ENCODE measurements at regions not wholly inside any gene's neighbourhood (a gene's known extent, or its start where the extent isn't known, plus 50 kb on each side); places are given as distances from the start of the nearest gene placed in this dataset.
"Not testable (repeated sequence)": the region's sequence is repeated elsewhere in the genome, so short reads cannot be mapped to it uniquely, and the experiment has no call there.

DNA sequence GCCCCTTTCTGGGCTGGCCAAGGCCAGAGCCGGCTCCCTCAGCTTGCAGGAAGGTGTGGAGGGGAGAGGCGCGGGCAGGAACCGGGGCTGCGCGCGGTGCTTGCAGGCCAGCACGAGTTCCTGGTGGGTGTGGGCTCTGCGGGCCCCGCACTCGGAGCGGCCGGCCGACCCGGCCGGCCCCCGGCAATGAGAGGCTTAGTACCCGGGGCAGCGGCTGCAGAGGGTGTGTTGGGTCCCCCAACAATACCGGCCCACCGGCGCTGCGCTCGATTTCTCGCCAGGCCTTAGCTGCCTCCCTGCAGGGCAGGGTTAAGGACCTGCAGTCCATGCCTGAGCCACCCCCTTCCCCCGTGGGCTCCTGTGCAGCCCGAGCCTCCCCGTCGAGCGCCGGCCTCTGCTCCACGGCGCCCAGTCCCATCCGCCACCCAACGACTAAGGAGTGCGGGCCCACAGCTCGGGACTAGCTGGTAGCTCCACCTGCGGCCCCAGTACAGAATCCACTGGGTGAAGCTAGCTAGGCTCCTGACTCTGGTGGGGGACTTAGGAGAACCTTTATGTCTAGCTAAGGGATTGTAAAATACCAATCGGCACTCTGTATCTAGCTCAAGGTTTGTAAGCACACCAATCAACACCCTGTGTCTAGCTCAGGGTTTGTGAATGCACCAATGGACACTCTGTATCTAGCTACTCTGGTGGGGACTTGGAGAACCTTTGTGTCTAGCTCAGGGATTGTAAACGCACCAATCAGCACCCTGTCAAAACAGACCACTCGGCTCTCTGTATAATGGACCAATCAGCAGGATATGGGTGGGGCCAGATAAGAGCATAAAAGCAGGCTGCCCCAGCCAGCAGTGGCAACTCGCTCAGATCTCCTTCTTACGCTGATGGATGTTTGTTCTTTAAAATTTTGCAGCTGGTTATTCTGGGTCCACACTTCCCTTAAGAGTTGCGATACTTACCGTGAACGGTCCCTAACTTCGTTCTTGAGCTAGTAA is 167.4 kb upstream of the RREB1 start:
- no peak for DNase-seq (ENCODE audit: low read depth in 1 of 2, low spot score in 1 of 2)

GRCh38 chr6:6941201-6941600 is 166.6 kb upstream of the RREB1 start:
- DNase-seq (ENCODE audit: low read depth in 1 of 2, low spot score in 1 of 2): no peak

GRCh38 chr6:6942091-6942490 is 165.7 kb upstream of the RREB1 start:
- DNase-seq (ENCODE audit: low read depth in 1 of 2, low spot score in 1 of 2): no peak

GRCh38 chr6:6942831-6943230 is 164.9 kb upstream of the RREB1 start:
- no peak for DNase-seq (ENCODE audit: low read depth in 1 of 2, low spot score in 1 of 2)

DNA sequence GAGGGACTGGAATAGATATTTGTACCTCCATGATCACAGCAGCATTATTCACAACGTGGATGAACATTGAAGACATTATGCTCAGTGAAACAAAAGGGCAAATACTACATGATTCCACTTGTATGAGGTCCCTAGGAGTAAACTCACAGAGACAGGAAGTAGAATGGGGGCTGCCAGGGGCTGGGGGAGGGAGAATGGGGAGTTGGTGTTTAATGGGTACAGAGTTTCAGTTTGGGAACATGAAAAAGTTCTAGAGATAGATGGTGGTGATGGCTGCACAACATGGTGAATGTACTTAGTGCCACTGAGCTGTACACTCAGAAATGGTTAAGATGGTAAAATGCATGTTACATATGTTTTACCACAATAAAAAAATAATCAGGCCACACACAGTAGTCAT is 164.3 kb upstream of the RREB1 start:
- DNase-seq (ENCODE audit: low read depth in 1 of 2, low spot score in 1 of 2): no peak

DNA sequence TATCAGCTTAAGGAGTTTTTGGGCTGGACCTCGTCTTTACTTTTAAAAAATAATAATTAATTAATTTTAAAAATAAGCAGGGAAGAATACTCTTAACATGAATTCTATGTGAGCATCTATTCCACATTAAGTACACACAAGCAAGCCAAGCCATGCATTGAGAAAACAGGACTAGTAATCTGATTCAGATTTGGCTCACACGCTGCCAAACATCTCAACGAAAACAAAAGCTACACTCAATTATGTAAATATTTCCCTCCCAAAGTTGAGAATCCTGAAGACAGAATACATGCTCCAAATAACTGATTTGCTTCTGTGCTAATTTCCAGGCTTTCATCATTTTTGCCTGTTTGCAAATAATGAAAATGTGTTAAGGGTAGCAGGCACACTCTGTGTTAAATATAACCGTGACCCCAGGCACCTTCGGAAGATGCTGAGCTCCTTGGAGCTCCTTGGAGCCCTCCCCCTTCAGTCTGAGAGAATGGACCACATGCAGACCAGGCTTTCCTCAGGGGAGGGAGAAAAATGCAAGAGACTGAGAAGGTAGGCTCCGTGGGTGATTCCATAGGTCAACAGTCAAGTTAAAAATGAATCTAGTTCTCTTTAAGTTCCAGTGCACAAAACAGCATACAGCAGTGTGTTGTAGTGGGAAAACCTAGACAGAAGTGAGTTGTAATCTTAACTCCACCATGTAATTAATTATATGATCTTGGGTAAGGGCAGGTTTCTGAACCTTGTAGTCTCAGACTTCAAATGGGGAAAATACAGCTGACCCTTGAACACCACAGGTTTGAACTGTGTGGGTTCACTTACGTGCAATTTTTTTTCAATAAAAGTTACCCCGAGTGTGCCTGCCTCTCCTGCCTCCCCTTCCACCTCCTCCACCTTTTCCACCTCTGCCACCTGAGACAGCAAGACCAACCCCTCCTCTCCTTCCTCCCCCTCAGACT is 161.3 kb upstream of the RREB1 start:
- DNase-seq (ENCODE audit: low read depth in 1 of 2, low spot score in 1 of 2): no peak

GRCh38 chr6:6950373-6951145 is 157.2 kb upstream of the RREB1 start:
- DNase-seq (ENCODE audit: low read depth in 1 of 2, low spot score in 1 of 2): no peak

- no peak for DNase-seq (ENCODE audit: low read depth in 1 of 2, low spot score in 1 of 2)
Measured at GRCh38 chr6:6951355-6951754, 156.4 kb upstream of the RREB1 start.

GRCh38 chr6:6952484-6952883 is 155.3 kb upstream of the RREB1 start:
- no peak for DNase-seq (ENCODE audit: low read depth in 1 of 2, low spot score in 1 of 2)

DNA sequence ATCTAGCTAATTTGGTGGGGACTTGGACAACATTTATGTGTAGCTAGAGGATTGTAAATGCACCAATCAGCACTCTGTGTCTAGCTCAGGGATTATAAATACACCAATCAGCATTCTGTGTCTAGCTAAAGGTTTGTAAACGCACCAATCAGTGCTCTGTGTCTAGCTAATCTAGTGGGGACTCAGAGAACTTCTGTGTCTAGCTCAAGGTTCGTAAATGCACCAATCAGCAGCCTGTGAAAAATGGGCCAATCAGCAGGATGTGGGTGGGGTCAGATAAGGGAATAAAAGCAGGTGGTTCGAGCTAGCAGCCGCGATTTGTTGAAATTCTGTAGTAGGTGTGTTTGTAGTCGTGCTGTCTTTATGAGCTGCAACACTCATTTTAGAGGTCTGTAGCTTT is 154.8 kb upstream of the RREB1 start:
- not testable (repeated sequence) for DNase-seq (ENCODE audit: low read depth in 1 of 2, low spot score in 1 of 2)

DNA sequence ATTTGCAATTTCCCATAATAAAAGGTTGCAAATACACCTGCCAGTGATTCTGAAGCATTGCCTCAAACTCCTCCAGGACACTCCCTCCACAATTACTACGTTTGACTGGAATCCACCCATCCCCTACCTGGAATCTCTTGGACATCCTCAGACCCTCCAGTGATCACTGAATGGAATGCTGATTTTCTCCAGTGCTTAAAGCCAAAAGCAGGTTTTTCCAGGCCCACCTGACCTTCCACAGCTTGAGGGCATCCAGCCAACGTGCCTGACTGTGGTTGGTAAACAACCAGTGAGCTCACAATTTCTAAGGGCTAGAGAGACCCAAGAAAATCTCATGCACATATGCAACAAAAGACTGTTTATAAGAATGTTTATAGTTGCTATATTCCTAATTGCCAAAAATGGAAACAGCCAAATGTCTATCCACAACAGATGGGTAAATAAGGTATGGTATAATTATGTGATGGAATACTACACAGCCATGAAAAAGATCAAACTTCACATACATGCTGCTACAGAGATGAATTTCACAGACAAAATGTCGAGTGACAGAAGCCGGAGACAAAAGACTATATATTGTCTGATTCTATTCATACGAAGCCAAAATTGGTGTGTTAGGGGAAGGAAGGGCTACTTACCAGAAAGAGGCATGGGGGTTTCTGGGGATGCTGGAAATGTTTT is 147.1 kb upstream of the RREB1 start:
- DNase-seq (ENCODE audit: low read depth in 1 of 2, low spot score in 1 of 2): no peak

- no peak for DNase-seq (ENCODE audit: low read depth in 1 of 2, low spot score in 1 of 2)
Measured at GRCh38 chr6:6962086-6962485, 145.7 kb upstream of the RREB1 start.

DNA sequence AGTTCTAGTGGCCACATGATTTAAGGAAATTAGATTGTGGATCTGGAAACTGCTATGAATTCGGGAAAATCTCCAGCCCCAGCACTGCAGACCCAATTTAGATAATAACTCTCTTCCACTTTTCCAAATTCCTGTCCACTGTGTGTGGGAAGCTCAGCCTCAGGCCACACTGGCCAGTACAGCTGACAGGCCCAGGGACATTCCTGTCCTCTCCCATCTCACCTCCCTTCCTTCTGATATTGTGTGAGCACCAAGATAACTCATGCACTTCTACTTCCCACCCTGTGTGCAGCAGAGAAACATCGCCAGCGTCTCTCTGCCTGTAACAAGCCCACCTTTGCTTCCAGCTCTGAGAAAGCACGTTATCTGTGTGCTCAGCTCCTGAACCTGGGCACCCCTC is 145.1 kb upstream of the RREB1 start:
- DNase-seq (ENCODE audit: low read depth in 1 of 2, low spot score in 1 of 2): no peak

GRCh38 chr6:6963390-6963789 is 144.4 kb upstream of the RREB1 start:
- DNase-seq (ENCODE audit: low read depth in 1 of 2, low spot score in 1 of 2): not testable (repeated sequence)

DNA sequence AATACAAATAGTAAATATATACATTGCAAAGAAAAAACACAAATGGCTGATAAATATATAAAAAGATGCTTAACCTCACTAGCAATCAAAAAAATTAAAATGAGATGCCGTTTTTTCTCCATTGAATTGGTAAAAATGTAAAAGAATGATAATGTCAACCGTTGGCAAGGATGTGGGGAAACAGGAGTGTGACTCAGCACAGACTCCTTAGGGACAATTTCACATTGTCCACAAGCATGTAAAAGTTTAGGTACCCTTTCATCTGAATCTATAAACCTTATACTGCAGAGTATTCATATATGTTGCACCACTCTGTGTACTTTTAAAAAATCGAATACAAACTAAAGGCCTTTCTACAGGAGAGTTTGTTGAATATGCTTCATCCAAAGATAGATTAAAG is 143.1 kb upstream of the RREB1 start:
- DNase-seq (ENCODE audit: low read depth in 1 of 2, low spot score in 1 of 2): no peak

GRCh38 chr6:6966127-6966526 is 141.6 kb upstream of the RREB1 start:
- DNase-seq (ENCODE audit: low read depth in 1 of 2, low spot score in 1 of 2): no peak

DNA sequence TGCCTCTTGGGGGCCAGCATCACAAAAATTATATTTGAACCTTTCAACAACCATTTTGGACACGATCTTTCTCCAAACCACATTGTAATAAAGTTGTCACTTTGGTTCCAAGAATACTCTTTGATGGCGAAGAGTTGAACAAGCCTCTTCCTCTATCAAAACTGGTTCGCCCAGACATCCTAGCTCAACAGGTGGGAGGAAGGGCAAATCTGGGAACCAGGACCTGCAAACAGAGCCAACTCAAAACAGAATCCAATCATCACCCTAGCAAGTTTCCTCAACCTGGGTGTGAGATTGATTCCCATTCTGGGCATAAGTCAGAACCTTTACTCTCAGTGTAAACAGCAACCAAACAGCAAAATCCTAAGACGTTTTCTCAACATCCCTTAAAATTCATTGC is 141.2 kb upstream of the RREB1 start:
- no peak for DNase-seq (ENCODE audit: low read depth in 1 of 2, low spot score in 1 of 2)

DNA sequence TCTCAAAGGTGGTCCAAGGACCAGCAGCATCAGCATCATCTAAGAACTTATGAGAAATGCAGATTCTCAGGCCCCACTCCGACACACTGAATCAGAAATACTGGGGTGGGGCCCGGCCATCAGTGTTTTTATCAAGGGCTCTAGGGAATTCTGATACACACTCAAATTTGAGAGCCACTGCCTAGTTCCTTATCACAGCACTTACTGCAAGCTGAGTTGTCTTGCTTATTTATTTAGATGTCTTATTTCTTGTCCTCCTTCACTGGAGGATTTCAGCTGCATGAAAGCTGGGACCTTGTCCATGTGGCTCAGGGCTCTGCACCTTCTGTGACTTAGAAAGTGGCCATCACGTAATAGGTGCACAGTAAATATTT is 139.4 kb upstream of the RREB1 start:
- no peak for DNase-seq (ENCODE audit: low read depth in 1 of 2, low spot score in 1 of 2)

- no peak for DNase-seq (ENCODE audit: low read depth in 1 of 2, low spot score in 1 of 2)
Measured at GRCh38 chr6:6968731-6969552, 138.8 kb upstream of the RREB1 start.

- DNase-seq (ENCODE audit: low read depth in 1 of 2, low spot score in 1 of 2): no peak
Measured at GRCh38 chr6:6969761-6970223, 138.0 kb upstream of the RREB1 start.
